ENCODE measurements at regions not wholly inside any gene's neighbourhood (a gene's known extent, or its start where the extent isn't known, plus 50 kb on each side); places are given as distances from the start of the nearest gene placed in this dataset.

GRCh38 chr4:104758574-104758973 is 263.9 kb upstream of the CXXC4 start:
- TF ChIP-seq CTCF (conservative IDR thresholded peaks at IDR 0.05; ENCODE audit: low read length), result no peak
- no peak for TF ChIP-seq EZH2phosphoT487 (IDR thresholded peaks at IDR 0.05; ENCODE audit: borderline replicate concordance, low read depth, low read length)
